Gastrocnemius medialis (tissue), 4 donors: ENCODE measurements at regions not wholly inside any gene's neighbourhood (a gene's known extent, or its start where the extent isn't known, plus 50 kb on each side); places are given as distances from the start of the nearest gene placed in this dataset.

Source experiments
- POLR2A ChIP-seq, 2 donors: fragments of 450-650 bp; IDR thresholded peaks; one replicate each; pipeline ENCODE4 v1.6.1; 2017; ENCODE audit warnings: antibody characterized with exemption in 2 of 2, mild to moderate bottlenecking in 2 of 2, moderate library complexity in 2 of 2
- TF ChIP-seq, protein P1 (sequence below), 5 experiments: fragments of 450-650 bp in 3 of 5; fragments of 200-600 bp in 2 of 5; sonication (generic) in 2 of 5; IDR thresholded peaks in 4 of 5; conservative IDR thresholded peaks in 1 of 5; 1 replicate in 4 of 5; 2 replicates in 1 of 5; pipeline ENCODE4 v1.5.1; 2016 to 2019; ENCODE audit warnings: antibody characterized with exemption in 5 of 5, mild to moderate bottlenecking in 3 of 5, moderate library complexity in 3 of 5

GRCh38 chr20:22771706-22772105 lies 187.3 kb upstream of the FOXA2 start:
- TF ChIP-seq, protein P1, sequence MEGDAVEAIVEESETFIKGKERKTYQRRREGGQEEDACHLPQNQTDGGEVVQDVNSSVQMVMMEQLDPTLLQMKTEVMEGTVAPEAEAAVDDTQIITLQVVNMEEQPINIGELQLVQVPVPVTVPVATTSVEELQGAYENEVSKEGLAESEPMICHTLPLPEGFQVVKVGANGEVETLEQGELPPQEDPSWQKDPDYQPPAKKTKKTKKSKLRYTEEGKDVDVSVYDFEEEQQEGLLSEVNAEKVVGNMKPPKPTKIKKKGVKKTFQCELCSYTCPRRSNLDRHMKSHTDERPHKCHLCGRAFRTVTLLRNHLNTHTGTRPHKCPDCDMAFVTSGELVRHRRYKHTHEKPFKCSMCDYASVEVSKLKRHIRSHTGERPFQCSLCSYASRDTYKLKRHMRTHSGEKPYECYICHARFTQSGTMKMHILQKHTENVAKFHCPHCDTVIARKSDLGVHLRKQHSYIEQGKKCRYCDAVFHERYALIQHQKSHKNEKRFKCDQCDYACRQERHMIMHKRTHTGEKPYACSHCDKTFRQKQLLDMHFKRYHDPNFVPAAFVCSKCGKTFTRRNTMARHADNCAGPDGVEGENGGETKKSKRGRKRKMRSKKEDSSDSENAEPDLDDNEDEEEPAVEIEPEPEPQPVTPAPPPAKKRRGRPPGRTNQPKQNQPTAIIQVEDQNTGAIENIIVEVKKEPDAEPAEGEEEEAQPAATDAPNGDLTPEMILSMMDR (IDR thresholded peaks at IDR 0.05 in 4 of 5, conservative IDR thresholded peaks at IDR 0.05 in 1 of 5): no peak
- TF ChIP-seq POLR2A (IDR thresholded peaks at IDR 0.05): no peak
